OCI-LY1 (cell line): ENCODE measurements at regions not wholly inside any gene's neighbourhood (a gene's known extent, or its start where the extent isn't known, plus 50 kb on each side); places are given as distances from the start of the nearest gene placed in this dataset.

Experiments used
- H2AFZ ChIP-seq: fragments of 200-600 bp; sonication (generic), shearing (Covaris generic); 2 replicates; pipeline ENCODE4 v1.6.0; 2014; ENCODE audit warnings: antibody characterized with exemption, mild to moderate bottlenecking, low read length
- H3F3A ChIP-seq: fragments of 200-600 bp; sonication (generic), shearing (Covaris generic); 2 replicates; pipeline ENCODE4 v1.6.0; 2014; ENCODE audit warnings: mild to moderate bottlenecking, antibody characterized with exemption, low read length, moderate library complexity; ENCODE audit not compliant: insufficient read depth
- H3K27ac ChIP-seq: fragments of 200-600 bp; sonication (generic); 2 replicates; pipeline ENCODE4 v1.5.1; 2014; ENCODE audit warnings: low read length, mixed run types, mild to moderate bottlenecking, low read depth; ENCODE audit not compliant: poor library complexity, severe bottlenecking
- H3K27me3 ChIP-seq: fragments of 200-600 bp; sonication (generic); 2 replicates; pipeline ENCODE4 v1.6.0; 2014; ENCODE audit warnings: antibody characterized with exemption, mild to moderate bottlenecking, low read length, moderate library complexity; ENCODE audit not compliant: insufficient read depth
- H3K36me3 ChIP-seq: fragments of 200-600 bp; sonication (generic); 2 replicates; pipeline ENCODE4 v1.6.1; 2014; ENCODE audit warnings: mild to moderate bottlenecking, antibody characterized with exemption, low read length, moderate library complexity, mixed read lengths; ENCODE audit not compliant: insufficient read depth
- H3K4me1 ChIP-seq: fragments of 200-600 bp; sonication (generic); 2 replicates; pipeline ENCODE4 v1.5.1; 2014; ENCODE audit warnings: mild to moderate bottlenecking, low read length, moderate library complexity; ENCODE audit not compliant: insufficient read depth, severe bottlenecking
- H3K4me2 ChIP-seq: fragments of 200-600 bp; sonication (generic), shearing (Covaris generic); 2 replicates; pipeline ENCODE4 v1.6.1; 2014; ENCODE audit warnings: low read length
- H3K4me3 ChIP-seq: fragments of 200-600 bp; sonication (generic); 2 replicates; pipeline ENCODE4 v1.5.1; 2014; ENCODE audit warnings: low read length, low read depth, mild to moderate bottlenecking, mixed read lengths; ENCODE audit not compliant: poor library complexity, severe bottlenecking
- H3K79me2 ChIP-seq: fragments of 200-600 bp; shearing (Covaris generic); 2 replicates; pipeline ENCODE4 v1.6.1; 2016; ENCODE audit warnings: mixed run types, low read length, mixed read lengths; ENCODE audit not compliant: insufficient read depth
- H3K9ac ChIP-seq: fragments of 200-600 bp; sonication (generic), shearing (Covaris generic); 2 replicates; pipeline ENCODE4 v1.6.1; 2014; ENCODE audit warnings: mild to moderate bottlenecking, low read length, mixed read lengths
- H3K9me2 ChIP-seq: fragments of 200-600 bp; sonication (generic), shearing (Covaris generic); 2 replicates; pipeline ENCODE4 v1.6.1; 2014; ENCODE audit warnings: low read depth, mild to moderate bottlenecking, low read length, mixed read lengths
- H3K9me3 ChIP-seq: fragments of 200-600 bp; shearing (Covaris generic); 2 replicates; pipeline ENCODE4 v1.6.1; 2014; ENCODE audit warnings: low read length, mixed read lengths
- H4K20me1 ChIP-seq: fragments of 200-600 bp; sonication (generic), shearing (Covaris generic); 2 replicates; pipeline ENCODE4 v1.6.0; 2016; ENCODE audit warnings: mild to moderate bottlenecking, low read length; ENCODE audit not compliant: insufficient read depth
- EZH2 ChIP-seq: fragments of 200-600 bp; sonication (generic), shearing (Covaris generic); IDR thresholded peaks from 2 replicates; pipeline ENCODE4 v1.8.0; 2017; ENCODE audit warnings: borderline replicate concordance, mixed run types, mild to moderate bottlenecking, antibody characterized with exemption, low read length, moderate library complexity, mixed read lengths
- TF ChIP-seq, protein P1 (sequence below): fragments of 200-600 bp; sonication (generic), shearing (Covaris generic); IDR thresholded peaks from 2 replicates; pipeline ENCODE4 v1.5.1; 2017; ENCODE audit warnings: mild to moderate bottlenecking, antibody characterized with exemption, low read length, moderate library complexity, mixed read lengths

- H4K20me1 ChIP-seq: no peaks in the 10 kb centered on the region
- no peak overlapping the region for H2AFZ ChIP-seq
- H3K27me3 ChIP-seq: no peaks in the 10 kb centered on the region
- H3K36me3 ChIP-seq: no peaks in the 10 kb centered on the region
- H3K9ac ChIP-seq: no peak overlapping the region
- H3K9me2 ChIP-seq: no peaks in the 10 kb centered on the region
- TF ChIP-seq, protein P1, sequence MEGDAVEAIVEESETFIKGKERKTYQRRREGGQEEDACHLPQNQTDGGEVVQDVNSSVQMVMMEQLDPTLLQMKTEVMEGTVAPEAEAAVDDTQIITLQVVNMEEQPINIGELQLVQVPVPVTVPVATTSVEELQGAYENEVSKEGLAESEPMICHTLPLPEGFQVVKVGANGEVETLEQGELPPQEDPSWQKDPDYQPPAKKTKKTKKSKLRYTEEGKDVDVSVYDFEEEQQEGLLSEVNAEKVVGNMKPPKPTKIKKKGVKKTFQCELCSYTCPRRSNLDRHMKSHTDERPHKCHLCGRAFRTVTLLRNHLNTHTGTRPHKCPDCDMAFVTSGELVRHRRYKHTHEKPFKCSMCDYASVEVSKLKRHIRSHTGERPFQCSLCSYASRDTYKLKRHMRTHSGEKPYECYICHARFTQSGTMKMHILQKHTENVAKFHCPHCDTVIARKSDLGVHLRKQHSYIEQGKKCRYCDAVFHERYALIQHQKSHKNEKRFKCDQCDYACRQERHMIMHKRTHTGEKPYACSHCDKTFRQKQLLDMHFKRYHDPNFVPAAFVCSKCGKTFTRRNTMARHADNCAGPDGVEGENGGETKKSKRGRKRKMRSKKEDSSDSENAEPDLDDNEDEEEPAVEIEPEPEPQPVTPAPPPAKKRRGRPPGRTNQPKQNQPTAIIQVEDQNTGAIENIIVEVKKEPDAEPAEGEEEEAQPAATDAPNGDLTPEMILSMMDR: no peak
- no peak for TF ChIP-seq EZH2
- no peaks in the 10 kb centered on the region for H3K79me2 ChIP-seq
- no peaks in the 10 kb centered on the region for H3K4me1 ChIP-seq
- no peaks in the 10 kb centered on the region for H3K9me3 ChIP-seq
- no peak overlapping the region for H3K4me3 ChIP-seq
- no peaks in the 10 kb centered on the region for H3F3A ChIP-seq
- no peak overlapping the region for H3K27ac ChIP-seq
- H3K4me2 ChIP-seq: no peak overlapping the region
Observed at GRCh38 chr21:23496729-23497128, 2110.6 kb downstream of the MRPL39 start.

- H3K9me2 ChIP-seq: no peaks in the 10 kb centered on the region
- TF ChIP-seq, protein P1: no peak
- TF ChIP-seq EZH2: no peak
- H3K27ac ChIP-seq: no peak overlapping the region
- no peaks in the 10 kb centered on the region for H3K27me3 ChIP-seq
- no peaks in the 10 kb centered on the region for H3K36me3 ChIP-seq
- H3K9ac ChIP-seq: no peak overlapping the region
- no peaks in the 10 kb centered on the region for H4K20me1 ChIP-seq
- H3K4me1 ChIP-seq: no peaks in the 10 kb centered on the region
- H3K9me3 ChIP-seq: no peaks in the 10 kb centered on the region
- H2AFZ ChIP-seq: no peak overlapping the region
- no peaks in the 10 kb centered on the region for H3F3A ChIP-seq
- no peak overlapping the region for H3K4me2 ChIP-seq
- no peaks in the 10 kb centered on the region for H3K79me2 ChIP-seq
- H3K4me3 ChIP-seq: no peak overlapping the region
Observed at GRCh38 chr21:23488245-23488644, 2119.0 kb downstream of the MRPL39 start.

GRCh38 chr21:23480591-23481270 is 2126.6 kb downstream of the MRPL39 start:
- no peaks in the 10 kb centered on the region for H3K79me2 ChIP-seq
- H3K4me3 ChIP-seq: no peak overlapping the region
- no peaks in the 10 kb centered on the region for H3K9me3 ChIP-seq
- H3K27me3 ChIP-seq: no peaks in the 10 kb centered on the region
- no peak overlapping the region for H3K9ac ChIP-seq
- no peak overlapping the region for H2AFZ ChIP-seq
- TF ChIP-seq, protein P1: no peak
- no peak for TF ChIP-seq EZH2
- no peak overlapping the region for H3K27ac ChIP-seq
- H3K36me3 ChIP-seq: no peaks in the 10 kb centered on the region
- H3F3A ChIP-seq: no peaks in the 10 kb centered on the region
- no peaks in the 10 kb centered on the region for H4K20me1 ChIP-seq
- no peaks in the 10 kb centered on the region for H3K4me1 ChIP-seq
- H3K4me2 ChIP-seq: no peak overlapping the region
- no peaks in the 10 kb centered on the region for H3K9me2 ChIP-seq
